Testis (tissue), 2 donors: ENCODE measurements at regions not wholly inside any gene's neighbourhood (a gene's known extent, or its start where the extent isn't known, plus 50 kb on each side); places are given as distances from the start of the nearest gene placed in this dataset.

Source experiments
- DNase-seq: peaks from one replicate; pipeline ENCODE4 v3.0.0-alpha.2; 2019
- H3K27ac ChIP-seq, 2 donors: fragments of 200-600 bp; sonication (generic); one replicate each; pipeline ENCODE4 v1.5.1; 2019
- H3K27me3 ChIP-seq: fragments of 200-600 bp; sonication (generic); one replicate; pipeline ENCODE4 v1.5.1; 2019
- H3K36me3 ChIP-seq: fragments of 200-600 bp; sonication (generic); one replicate; pipeline ENCODE4 v1.5.1; 2017; ENCODE audit warnings: low read depth; ENCODE audit errors: missing control alignments
- H3K4me1 ChIP-seq: fragments of 200-600 bp; sonication (generic); one replicate; pipeline ENCODE4 v1.5.1; 2019
- H3K4me3 ChIP-seq, 2 donors: fragments of 200-600 bp; sonication (generic); one replicate each; pipeline ENCODE4 v1.5.1; 2017 to 2019
- H3K9me3 ChIP-seq: fragments of 200-600 bp; sonication (generic); one replicate; pipeline ENCODE4 v1.5.1; 2017
- POLR2A ChIP-seq: fragments of 450-650 bp; IDR thresholded peaks from one replicate; pipeline ENCODE4 v1.6.1; 2017; ENCODE audit warnings: antibody characterized with exemption, mild to moderate bottlenecking, moderate library complexity
- WGBS, 2 donors: methylation state at CpG; one replicate each; pipeline ENCODE4 v1.1.5; 2018; 5-methylcytosine and 5-hydroxymethylcytosine counted together
- intact Hi-C: fragments of 100-400 bp; cut with DNase I; formaldehyde crosslinking; loops from one replicate; pipeline ENCODE4 v1.15.1; 2023; ENCODE audit warnings: low total_unique reads
- TF ChIP-seq, protein P1 (sequence below), 3 experiments: fragments of 450-650 bp in 2 of 3; fragments of 200-600 bp in 1 of 3; sonication (generic) in 1 of 3; IDR thresholded peaks; one replicate each; pipeline ENCODE4 v1.5.1; 2016 to 2019; ENCODE audit warnings: antibody characterized with exemption in 3 of 3, mild to moderate bottlenecking in 2 of 3, moderate library complexity in 1 of 3

DNA sequence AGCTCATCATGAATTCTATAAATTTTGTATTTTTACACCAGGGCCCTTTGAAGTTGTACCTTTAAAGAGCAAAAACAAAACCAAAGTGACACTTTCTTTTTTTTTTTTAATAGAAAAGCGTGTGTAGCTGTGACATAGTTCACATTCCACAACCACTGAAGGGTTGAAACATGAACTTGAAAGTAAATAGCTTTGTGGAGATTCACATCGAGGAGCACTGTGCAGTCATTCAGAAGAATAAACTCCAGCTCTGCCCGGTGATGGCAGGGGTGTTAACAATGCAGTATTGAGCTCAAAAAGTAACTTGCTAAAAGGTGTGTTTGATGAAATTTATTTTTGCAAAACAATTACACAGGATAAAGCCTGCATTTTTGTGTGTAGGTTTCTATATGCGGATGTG lies 1166.2 kb downstream of the TBC1D22A start:
- 59 to 62% methylated on average over 4 of the region's 4 CpGs for WGBS, 2 donors
- H3K4me1 ChIP-seq: no peaks in the 10 kb centered on the region
- H3K36me3 ChIP-seq: no peaks in the 10 kb centered on the region
- intact Hi-C loops: no loop called here
- TF ChIP-seq POLR2A: no peak
- TF ChIP-seq, protein P1, sequence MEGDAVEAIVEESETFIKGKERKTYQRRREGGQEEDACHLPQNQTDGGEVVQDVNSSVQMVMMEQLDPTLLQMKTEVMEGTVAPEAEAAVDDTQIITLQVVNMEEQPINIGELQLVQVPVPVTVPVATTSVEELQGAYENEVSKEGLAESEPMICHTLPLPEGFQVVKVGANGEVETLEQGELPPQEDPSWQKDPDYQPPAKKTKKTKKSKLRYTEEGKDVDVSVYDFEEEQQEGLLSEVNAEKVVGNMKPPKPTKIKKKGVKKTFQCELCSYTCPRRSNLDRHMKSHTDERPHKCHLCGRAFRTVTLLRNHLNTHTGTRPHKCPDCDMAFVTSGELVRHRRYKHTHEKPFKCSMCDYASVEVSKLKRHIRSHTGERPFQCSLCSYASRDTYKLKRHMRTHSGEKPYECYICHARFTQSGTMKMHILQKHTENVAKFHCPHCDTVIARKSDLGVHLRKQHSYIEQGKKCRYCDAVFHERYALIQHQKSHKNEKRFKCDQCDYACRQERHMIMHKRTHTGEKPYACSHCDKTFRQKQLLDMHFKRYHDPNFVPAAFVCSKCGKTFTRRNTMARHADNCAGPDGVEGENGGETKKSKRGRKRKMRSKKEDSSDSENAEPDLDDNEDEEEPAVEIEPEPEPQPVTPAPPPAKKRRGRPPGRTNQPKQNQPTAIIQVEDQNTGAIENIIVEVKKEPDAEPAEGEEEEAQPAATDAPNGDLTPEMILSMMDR (IDR thresholded peaks at IDR 0.05): no peak
- H3K27ac ChIP-seq: no peak overlapping the region
- no peak for DNase-seq
- H3K9me3 ChIP-seq: no peaks in the 10 kb centered on the region
- H3K4me3 ChIP-seq: no peak overlapping the region
- no peaks in the 10 kb centered on the region for H3K27me3 ChIP-seq

DNA sequence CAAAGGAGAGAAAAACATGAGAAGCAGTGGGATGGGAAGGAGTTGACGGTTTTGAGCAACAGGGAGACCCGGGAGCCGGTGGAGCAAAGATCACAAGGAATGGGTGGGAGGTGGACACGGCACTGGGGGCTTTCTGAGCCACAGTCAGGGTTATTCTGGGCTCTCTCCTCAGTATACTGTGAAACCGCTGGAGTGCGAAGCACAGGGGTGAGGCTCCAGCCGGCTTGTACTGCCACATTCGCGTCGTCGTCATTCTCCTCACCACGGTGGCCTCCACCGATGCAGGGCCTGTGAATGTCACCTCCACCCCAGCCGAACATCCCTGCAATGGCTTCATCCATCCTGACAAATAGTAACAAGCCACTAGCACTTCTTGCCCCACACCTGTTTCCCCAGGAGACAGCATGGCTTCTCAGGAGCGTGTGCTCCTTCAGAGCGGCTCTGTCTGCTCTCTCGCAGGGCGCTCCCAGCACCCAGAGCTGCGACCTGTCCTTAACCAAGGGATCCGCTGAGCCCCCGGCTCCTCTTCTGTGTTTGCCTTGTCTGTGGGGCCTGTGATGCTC lies 1165.3 kb downstream of the TBC1D22A start:
- Histone ChIP-seq H3K9me3 (no peaks in the 10 kb centered on the region), H3K27ac (no peak overlapping the region), H3K4me1 (no peaks in the 10 kb centered on the region), H3K36me3 (no peaks in the 10 kb centered on the region), H3K4me3 (no peak overlapping the region), H3K27me3 (no peaks in the 10 kb centered on the region)
- TF ChIP-seq, protein P1 (IDR thresholded peaks at IDR 0.05): no peak
- TF ChIP-seq POLR2A: no peak
- WGBS, 2 donors: 90 to 95% methylated on average over 21 of the region's 21 CpGs
- intact Hi-C loops: no loop called here
- DNase-seq: no peak

DNA sequence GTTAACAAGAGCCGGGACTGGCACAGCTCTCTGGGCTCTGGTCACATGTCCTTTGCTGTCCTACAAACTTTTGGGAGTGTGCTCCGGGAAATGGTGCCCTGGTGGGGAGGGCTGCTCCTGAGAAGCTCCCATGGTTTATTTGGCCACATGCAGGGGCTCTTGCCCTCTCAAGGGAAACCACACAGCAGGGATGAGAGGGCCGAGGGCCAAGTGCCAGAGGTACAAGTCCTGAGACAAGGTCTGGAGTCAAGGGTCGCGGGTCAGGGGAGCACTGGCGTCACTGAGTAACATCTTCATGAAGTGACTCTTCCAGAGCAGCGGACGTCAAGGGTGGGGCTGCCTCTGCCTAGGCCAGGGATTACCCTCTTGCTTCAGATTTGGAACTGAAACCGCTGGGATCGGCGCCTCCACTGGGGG lies 1160.6 kb downstream of the TBC1D22A start:
- H3K27ac ChIP-seq: no peak overlapping the region
- WGBS, 2 donors: 96 to 97% methylated on average over 9 to 11 of the region's 11 CpGs
- H3K4me3 ChIP-seq: no peak overlapping the region
- no peaks in the 10 kb centered on the region for H3K36me3 ChIP-seq
- intact Hi-C loops: no loop called here
- no peaks in the 10 kb centered on the region for H3K9me3 ChIP-seq
- no peaks in the 10 kb centered on the region for H3K27me3 ChIP-seq
- no peak for DNase-seq
- TF ChIP-seq, protein P1 (IDR thresholded peaks at IDR 0.05): no peak
- TF ChIP-seq POLR2A: no peak
- no peaks in the 10 kb centered on the region for H3K4me1 ChIP-seq

DNA sequence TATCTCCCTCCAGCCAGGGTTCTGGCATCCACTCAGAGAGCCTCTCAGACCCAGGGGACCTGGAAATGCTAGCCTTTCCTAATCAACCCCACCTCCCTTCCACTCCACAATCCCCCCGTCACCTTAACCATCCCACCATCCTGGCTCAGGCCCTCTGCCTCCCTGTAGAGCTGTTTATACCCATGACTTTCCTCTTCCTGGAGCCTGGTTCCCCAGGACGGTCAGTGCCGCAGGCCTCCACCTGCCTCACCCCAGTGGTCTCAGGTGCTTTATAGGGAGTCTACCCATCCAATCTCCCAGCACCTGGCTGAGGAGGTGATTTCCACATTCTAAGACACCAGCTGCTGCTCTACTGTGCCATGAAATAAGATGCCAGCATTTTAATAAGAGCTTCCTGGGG lies 1159.5 kb downstream of the TBC1D22A start:
- intact Hi-C loops: no loop called here
- DNase-seq: no peak
- Histone ChIP-seq H3K27me3 (no peaks in the 10 kb centered on the region), H3K4me3 (no peak overlapping the region), H3K27ac (no peak overlapping the region), H3K4me1 (no peaks in the 10 kb centered on the region), H3K9me3 (no peaks in the 10 kb centered on the region), H3K36me3 (no peaks in the 10 kb centered on the region)
- no peak for TF ChIP-seq POLR2A
- TF ChIP-seq, protein P1 (IDR thresholded peaks at IDR 0.05): no peak
- 94 to 96% methylated on average over 3 of the region's 3 CpGs for WGBS, 2 donors

DNA sequence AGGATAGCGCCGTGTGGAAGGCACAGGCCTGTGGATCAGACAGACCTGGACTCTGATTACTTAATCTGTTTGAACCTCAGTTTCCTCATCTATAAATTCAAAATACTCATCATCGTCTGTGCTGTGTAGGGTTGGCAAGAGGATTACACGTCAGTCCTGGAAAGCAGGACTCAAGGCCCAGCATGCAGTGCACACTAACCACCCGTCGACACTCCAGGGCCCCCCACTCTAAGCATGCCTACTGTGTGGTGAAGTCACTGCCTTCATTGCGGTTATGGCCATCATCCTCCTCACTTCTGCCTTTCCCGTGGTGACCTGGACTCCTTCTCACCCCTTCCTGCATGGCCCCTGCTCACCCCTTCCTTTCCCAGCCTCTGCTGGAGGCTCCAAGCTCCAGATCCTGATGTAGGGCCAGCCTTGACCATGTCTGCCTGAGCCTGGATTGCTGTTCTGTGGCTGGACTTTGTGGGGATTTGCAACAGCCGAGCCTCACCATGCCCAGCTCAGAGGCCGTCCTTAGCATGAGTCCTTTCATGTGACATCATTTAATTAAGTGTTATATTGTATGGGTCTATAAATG lies 1158.0 kb downstream of the TBC1D22A start:
- Histone ChIP-seq H3K4me3 (no peak overlapping the region), H3K36me3 (no peaks in the 10 kb centered on the region), H3K27ac (no peak overlapping the region), H3K27me3 (no peaks in the 10 kb centered on the region), H3K4me1 (no peaks in the 10 kb centered on the region), H3K9me3 (no peaks in the 10 kb centered on the region)
- 81 to 94% methylated on average over 9 to 10 of the region's 10 CpGs for WGBS, 2 donors
- intact Hi-C loops: no loop called here
- TF ChIP-seq, protein P1 (IDR thresholded peaks at IDR 0.05): no peak
- no peak for TF ChIP-seq POLR2A
- no peak for DNase-seq
